ENCODE measurements at regions not wholly inside any gene's neighbourhood (a gene's known extent, or its start where the extent isn't known, plus 50 kb on each side); places are given as distances from the start of the nearest gene placed in this dataset.

DNA sequence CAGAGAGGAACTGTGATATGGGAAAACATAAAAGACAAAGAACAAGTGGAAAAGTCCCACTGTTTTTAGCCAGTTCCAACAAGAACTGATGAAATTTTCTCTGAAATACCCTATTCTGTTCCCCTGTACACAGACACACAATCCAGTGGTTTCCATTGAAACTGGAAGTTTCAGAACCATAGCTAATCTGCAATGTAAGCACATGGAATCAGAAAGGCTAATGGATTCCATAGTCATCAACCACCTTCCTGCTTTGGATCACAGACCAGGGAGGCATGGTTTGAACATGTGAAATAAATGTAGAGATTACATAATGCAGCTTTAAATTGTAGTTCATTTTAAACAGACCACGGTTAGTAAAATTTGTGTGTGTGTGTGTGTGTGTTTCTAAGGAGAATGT, 242.1 kb downstream of the GJA1 start:
- TF ChIP-seq, protein P1, sequence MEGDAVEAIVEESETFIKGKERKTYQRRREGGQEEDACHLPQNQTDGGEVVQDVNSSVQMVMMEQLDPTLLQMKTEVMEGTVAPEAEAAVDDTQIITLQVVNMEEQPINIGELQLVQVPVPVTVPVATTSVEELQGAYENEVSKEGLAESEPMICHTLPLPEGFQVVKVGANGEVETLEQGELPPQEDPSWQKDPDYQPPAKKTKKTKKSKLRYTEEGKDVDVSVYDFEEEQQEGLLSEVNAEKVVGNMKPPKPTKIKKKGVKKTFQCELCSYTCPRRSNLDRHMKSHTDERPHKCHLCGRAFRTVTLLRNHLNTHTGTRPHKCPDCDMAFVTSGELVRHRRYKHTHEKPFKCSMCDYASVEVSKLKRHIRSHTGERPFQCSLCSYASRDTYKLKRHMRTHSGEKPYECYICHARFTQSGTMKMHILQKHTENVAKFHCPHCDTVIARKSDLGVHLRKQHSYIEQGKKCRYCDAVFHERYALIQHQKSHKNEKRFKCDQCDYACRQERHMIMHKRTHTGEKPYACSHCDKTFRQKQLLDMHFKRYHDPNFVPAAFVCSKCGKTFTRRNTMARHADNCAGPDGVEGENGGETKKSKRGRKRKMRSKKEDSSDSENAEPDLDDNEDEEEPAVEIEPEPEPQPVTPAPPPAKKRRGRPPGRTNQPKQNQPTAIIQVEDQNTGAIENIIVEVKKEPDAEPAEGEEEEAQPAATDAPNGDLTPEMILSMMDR (IDR thresholded peaks at IDR 0.05), result no peak
- TF ChIP-seq POLR2A (IDR thresholded peaks at IDR 0.05), result no peak

Data from thyroid gland (tissue), 4 donors.